Activated CD8-positive, alpha-beta memory T cell treated with anti-CD3 and anti-CD28 coated beads for 24 hours (primary cell): ENCODE measurements at regions not wholly inside any gene's neighbourhood (a gene's known extent, or its start where the extent isn't known, plus 50 kb on each side); places are given as distances from the start of the nearest gene placed in this dataset.
"Not testable (repeated sequence)": the region's sequence is repeated elsewhere in the genome, so short reads cannot be mapped to it uniquely, and the experiment has no call there.

ENCODE experiments used
- DNase-seq: peaks from one replicate; pipeline ENCODE4 v3.0.0-alpha.2; 2020

GRCh38 chr11:11715075-11715474 lies 93.3 kb upstream of the GALNT18 start:
- DNase-seq: not testable (repeated sequence)

- DNase-seq: no peak
These were observed 88.8 kb upstream of the GALNT18 start for GRCh38 chr11:11710556-11710955.

- DNase-seq: no peak
These were observed 87.8 kb upstream of the GALNT18 start for GRCh38 chr11:11709447-11710239.

DNA sequence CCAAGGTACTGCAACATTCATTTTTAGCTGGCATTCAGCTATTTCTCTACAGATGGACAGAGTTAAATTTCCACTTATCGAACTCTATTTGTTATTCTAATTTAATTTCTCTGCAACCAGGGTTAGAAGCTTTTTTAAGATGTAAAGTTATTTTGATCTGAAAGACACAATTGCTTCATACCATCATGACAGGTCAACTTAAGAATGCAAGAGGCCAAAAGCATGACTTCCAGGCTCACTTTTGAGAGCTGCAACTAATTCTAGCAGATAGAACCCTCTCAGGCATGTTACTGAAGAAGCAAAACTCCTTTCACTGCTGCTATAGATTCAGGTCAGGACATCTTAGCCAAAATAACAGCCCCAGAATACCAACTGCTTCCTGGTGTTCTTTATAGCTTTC lies 86.5 kb upstream of the GALNT18 start:
- no peak for DNase-seq

DNA sequence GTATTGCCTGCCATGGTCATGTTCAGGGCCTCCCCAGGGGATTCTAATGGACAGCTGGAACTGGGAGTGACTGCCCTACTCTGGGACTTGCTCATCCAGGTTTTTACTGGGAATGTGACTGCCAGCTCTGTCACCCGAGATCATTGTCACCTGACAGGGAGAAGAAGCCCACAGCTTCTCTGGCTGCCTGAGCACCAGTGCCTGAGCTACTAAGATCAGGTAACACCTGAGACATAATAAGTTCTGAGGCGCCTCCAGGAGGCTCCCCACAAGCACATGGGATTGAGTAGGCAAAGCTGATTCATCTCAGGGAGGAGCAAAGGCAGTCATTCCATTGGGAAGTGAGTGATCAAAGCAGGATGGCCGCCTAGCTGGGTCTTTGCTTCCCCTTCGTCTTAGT lies 84.2 kb upstream of the GALNT18 start:
- no peak for DNase-seq

GRCh38 chr11:11703885-11704284 lies 82.1 kb upstream of the GALNT18 start:
- DNase-seq: no peak

DNA sequence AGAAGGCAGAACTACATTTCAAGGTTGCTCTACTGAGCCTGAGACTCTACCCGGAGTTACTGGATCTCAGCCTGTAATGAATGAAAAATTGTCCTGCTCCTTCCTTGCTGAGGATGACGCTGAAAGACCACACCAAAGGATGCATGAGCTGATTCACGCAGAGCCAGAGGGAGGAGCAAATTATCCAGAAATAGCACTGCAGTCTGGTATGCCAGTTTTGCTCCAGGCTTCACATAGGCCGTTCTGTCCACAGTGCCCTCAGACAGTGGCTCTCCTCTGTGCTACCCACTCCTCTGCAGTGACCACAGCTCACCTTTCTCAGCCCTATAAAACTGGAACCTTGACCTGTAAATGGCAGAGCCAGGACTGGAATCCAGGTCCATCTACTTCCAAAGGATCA lies 79.3 kb upstream of the GALNT18 start:
- DNase-seq: no peak

GRCh38 chr11:11697796-11698195 lies 76.0 kb upstream of the GALNT18 start:
- DNase-seq: no peak

GRCh38 chr11:11691296-11692151 lies 69.7 kb upstream of the GALNT18 start:
- no peak for DNase-seq

- DNase-seq: no peak
These were observed 59.7 kb upstream of the GALNT18 start for GRCh38 chr11:11681536-11681935.

GRCh38 chr11:11677672-11678356 lies 56.0 kb upstream of the GALNT18 start:
- DNase-seq: no peak

DNA sequence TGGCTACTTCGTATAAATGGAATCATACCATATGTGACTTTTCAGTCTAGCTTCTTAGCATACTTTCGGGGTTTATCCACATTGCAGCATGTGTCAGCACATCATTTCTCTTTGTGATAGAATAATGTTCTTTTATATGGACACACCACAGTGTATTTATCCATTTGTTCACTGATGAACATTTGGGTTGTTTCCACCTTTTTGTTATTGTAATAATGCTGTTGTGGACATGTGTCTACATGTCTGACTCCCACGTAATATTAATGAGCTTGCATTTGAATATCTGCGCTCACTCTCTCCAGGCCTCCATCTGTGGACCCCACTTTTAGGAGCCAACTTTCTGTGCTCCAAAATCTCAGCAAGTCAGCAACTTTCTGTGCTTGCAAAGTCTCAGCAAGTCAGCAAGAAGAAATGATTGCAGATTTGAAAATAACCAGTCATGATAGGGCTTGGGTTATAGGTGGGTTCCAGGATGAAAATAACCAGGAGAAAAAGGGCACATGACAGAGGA lies 53.9 kb upstream of the GALNT18 start:
- no peak for DNase-seq

- DNase-seq: no peak
These were observed 51.0 kb upstream of the GALNT18 start for GRCh38 chr11:11672789-11673188.

GRCh38 chr11:11672101-11672500 lies 50.3 kb upstream of the GALNT18 start:
- DNase-seq: no peak
